GM12878 (cell line): ENCODE measurements at regions not wholly inside any gene's neighbourhood (a gene's known extent, or its start where the extent isn't known, plus 50 kb on each side); places are given as distances from the start of the nearest gene placed in this dataset.

Source experiments
- ATAC-seq: fragments of 200-7000 bp; cut with Tn5 transposase; 3 replicates; pipeline ENCODE4 v1.9.1; 2020; ENCODE audit warnings: mild to moderate bottlenecking, moderate library complexity
- BruUV-seq: library from RNA; stranded (reverse); fragments of 400-500 nt; replicated peaks from 2 replicates; lab custom pipeline; 2021; lab: Mats Ljungman, UMichigan
- CTCF ChIA-PET: fragments of 300-600 bp; sonication (Branson Sonifier 250); formaldehyde crosslinking; extraction: SDS; loops from one replicate; lab custom pipeline; 2021; ENCODE audit warnings: inconsistent platforms; lab: Yijun Ruan, JAX
- POLR2A ChIA-PET: fragments of 350-600 bp; formaldehyde crosslinking; extraction: SDS; loops from one replicate; lab custom pipeline; 2021; ENCODE audit warnings: inconsistent platforms; lab: Charles Lee
- RAD21 ChIA-PET: fragments of 300-600 bp; sonication (Branson Sonifier 250); formaldehyde crosslinking; loops from one replicate; lab custom pipeline; 2023; ENCODE audit warnings: antibody characterized with exemption; ENCODE audit not compliant: unreplicated experiment; lab: Charles Lee
- SMC1A ChIA-PET: fragments of 300-600 bp; sonication (Branson Sonifier 250); formaldehyde crosslinking; loops from one replicate; lab custom pipeline; 2023; ENCODE audit not compliant: unreplicated experiment, uncharacterized antibody; lab: Charles Lee
- DNase-seq: peaks from one replicate; pipeline ENCODE4 v3.0.0-alpha.2; 2011; ENCODE audit warnings: low read depth, low spot score
- FAIRE-seq: peaks from 3 replicates; lab custom pipeline; 2011; peaks lifted over from hg19 to GRCh38; lab: Jason Lieb, UNC
- H2AFZ ChIP-seq: 2 replicates; pipeline ENCODE4 v1.6.0; 2011; ENCODE audit warnings: low read depth, low read length, control low read depth; ENCODE audit not compliant: control insufficient read depth
- H3K27ac ChIP-seq: 2 replicates; pipeline ENCODE4 v1.5.1; 2011; ENCODE audit warnings: control low read depth; ENCODE audit not compliant: control insufficient read depth, insufficient read depth
- H3K27me3 ChIP-seq, 2 experiments: replicated peaks in 1 of 2; 2 replicates each; pipeline versions ENCODE4 v1.6.0 to v1.6.1; 2011; ENCODE audit warnings: low read length in 1 of 2; ENCODE audit not compliant: control insufficient read depth in 2 of 2, insufficient read depth in 2 of 2
- H3K36me3 ChIP-seq, 2 experiments: 2 replicates each; pipeline ENCODE4 v1.5.1; 2011; ENCODE audit warnings: low read length in 1 of 2; ENCODE audit not compliant: control insufficient read depth in 2 of 2, insufficient read depth in 2 of 2
- H3K4me1 ChIP-seq: 2 replicates; pipeline ENCODE4 v1.6.1; 2011; ENCODE audit warnings: mild to moderate bottlenecking, low read length, moderate library complexity, mixed read lengths; ENCODE audit not compliant: control insufficient read depth, insufficient read depth
- H3K4me2 ChIP-seq: 2 replicates; pipeline ENCODE4 v1.6.0; 2011; ENCODE audit warnings: control low read depth; ENCODE audit not compliant: control insufficient read depth, insufficient read depth
- H3K4me3 ChIP-seq: fragments of 200-600 bp; sonication (generic); 2 replicates; pipeline ENCODE4 v1.5.1; 2016
- H3K79me2 ChIP-seq: 2 replicates; pipeline ENCODE4 v1.6.0; 2011; ENCODE audit warnings: low read length; ENCODE audit not compliant: control insufficient read depth, insufficient read depth
- H3K9ac ChIP-seq: 2 replicates; pipeline ENCODE4 v1.8.0; 2011; ENCODE audit warnings: low read length, control low read depth, mixed read lengths; ENCODE audit not compliant: control insufficient read depth, insufficient read depth
- H3K9me3 ChIP-seq: replicated peaks from 3 replicates; pipeline ENCODE4 v1.5.1; 2011; ENCODE audit warnings: mild to moderate bottlenecking, low read length; ENCODE audit not compliant: control insufficient read depth, insufficient read depth
- H4K20me1 ChIP-seq: 2 replicates; pipeline ENCODE4 v1.6.0; 2011; ENCODE audit not compliant: control insufficient read depth, insufficient read depth
- ATF3 ChIP-seq: IDR thresholded peaks from 2 replicates; pipeline ENCODE4 v1.6.1; 2011; ENCODE audit warnings: low read depth, mild to moderate bottlenecking, low read length, moderate library complexity, borderline replicate concordance; ENCODE audit errors: extremely low read depth
- ELK1 ChIP-seq: IDR thresholded peaks from 2 replicates; pipeline ENCODE4 v1.6.1; 2012; ENCODE audit warnings: low read depth, low read length, improper control_type of control experiment
- MLLT1 ChIP-seq: fragments of 450-650 bp; IDR thresholded peaks from 2 replicates; pipeline ENCODE4 v1.6.1; 2016; ENCODE audit warnings: mild to moderate bottlenecking
- SIX5 ChIP-seq: IDR thresholded peaks from 2 replicates; pipeline ENCODE4 v1.6.1; 2011; ENCODE audit warnings: mild to moderate bottlenecking, low read depth, low read length, moderate library complexity; ENCODE audit not compliant: severe bottlenecking
- STAT3 ChIP-seq: IDR thresholded peaks from 2 replicates; pipeline ENCODE4 v1.6.1; 2011; ENCODE audit warnings: low read depth, low read length, improper control_type of control experiment
- SUZ12 ChIP-seq: fragments of 200-600 bp; sonication (generic); IDR thresholded peaks from one replicate; pipeline ENCODE4 v1.6.1; 2018; ENCODE audit warnings: antibody characterized with exemption, mild to moderate bottlenecking; ENCODE audit not compliant: unreplicated experiment
- USF1 ChIP-seq: IDR thresholded peaks from 2 replicates; pipeline ENCODE4 v1.6.1; 2011; ENCODE audit warnings: borderline replicate concordance, low read depth, mild to moderate bottlenecking, moderate library complexity, mixed read lengths, low read length; ENCODE audit not compliant: insufficient read depth; ENCODE audit errors: extremely low read length
- WRNIP1 ChIP-seq: IDR thresholded peaks from 2 replicates; pipeline ENCODE4 v1.6.1; 2011; ENCODE audit warnings: low read depth, low read length, improper control_type of control experiment, borderline replicate concordance
- WGBS: methylation state at CpG from one replicate; pipeline ENCODE4 v1.1.6; 2016; ENCODE audit warnings: low lambda C conversion rate; ENCODE audit not compliant: insufficient replicate concordance, insufficient coverage; ENCODE audit errors: missing lambda C conversion rate; 5-methylcytosine and 5-hydroxymethylcytosine counted together
- in situ Hi-C: fragments of 300-500 bp; cut with MboI; formaldehyde crosslinking; loops from 9 replicates; pipeline ENCODE4 v1.14.3; 2018; ENCODE audit warnings: mixed read lengths
- intact Hi-C: fragments of 100-400 bp; cut with micrococcal nuclease; formaldehyde crosslinking; loops from one replicate; pipeline ENCODE4 v1.14.2; 2022; ENCODE audit not compliant: unreplicated experiment
- TF ChIP-seq, protein P1 (sequence below): fragments of 450-650 bp; IDR thresholded peaks from 2 replicates; pipeline ENCODE4 v1.6.1; 2014; ENCODE audit warnings: mild to moderate bottlenecking
- TF ChIP-seq, protein P2 (sequence below): fragments of 150-350 bp; IDR thresholded peaks from 2 replicates; pipeline ENCODE4 v1.6.1; 2014; ENCODE audit warnings: mild to moderate bottlenecking, low read depth, low read length

- H3K27me3 ChIP-seq = no peaks in the 10 kb centered on the region
- intact Hi-C loops (no loop called here), in situ Hi-C loops (no loop called here)
- ChIA-PET RAD21 (interaction anchor here (1.2 kb wide), 1 partner anchor 15 kb away, joined by 3 read pairs; no protein-coding TSS in a partner anchor), CTCF (no interaction called here), SMC1A (interaction anchor here (0.7 to 3.5 kb wide), 3 partner anchors 10 to 15 kb away, joined by 3 to 11 read pairs (median 6); no protein-coding TSS in a partner anchor), POLR2A (no interaction called here)
- no peak overlapping the region for H3K4me2 ChIP-seq
- no peak overlapping the region for H2AFZ ChIP-seq
- no peak overlapping the region for H3K4me3 ChIP-seq
- WGBS = 0% methylated on average over 1 of the region's 1 CpG
- no peaks in the 10 kb centered on the region for H4K20me1 ChIP-seq
- DNase-seq (no peak), ATAC-seq (no peak), FAIRE-seq (no peak)
- no peak for TF ChIP-seq WRNIP1
- TF ChIP-seq STAT3 = no peak
- no peak for TF ChIP-seq SIX5
- TF ChIP-seq MLLT1 = no peak
- TF ChIP-seq SUZ12 = no peak
- no peak for TF ChIP-seq ATF3
- TF ChIP-seq, protein P1, sequence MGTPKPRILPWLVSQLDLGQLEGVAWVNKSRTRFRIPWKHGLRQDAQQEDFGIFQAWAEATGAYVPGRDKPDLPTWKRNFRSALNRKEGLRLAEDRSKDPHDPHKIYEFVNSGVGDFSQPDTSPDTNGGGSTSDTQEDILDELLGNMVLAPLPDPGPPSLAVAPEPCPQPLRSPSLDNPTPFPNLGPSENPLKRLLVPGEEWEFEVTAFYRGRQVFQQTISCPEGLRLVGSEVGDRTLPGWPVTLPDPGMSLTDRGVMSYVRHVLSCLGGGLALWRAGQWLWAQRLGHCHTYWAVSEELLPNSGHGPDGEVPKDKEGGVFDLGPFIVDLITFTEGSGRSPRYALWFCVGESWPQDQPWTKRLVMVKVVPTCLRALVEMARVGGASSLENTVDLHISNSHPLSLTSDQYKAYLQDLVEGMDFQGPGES = no peak
- TF ChIP-seq, protein P2, sequence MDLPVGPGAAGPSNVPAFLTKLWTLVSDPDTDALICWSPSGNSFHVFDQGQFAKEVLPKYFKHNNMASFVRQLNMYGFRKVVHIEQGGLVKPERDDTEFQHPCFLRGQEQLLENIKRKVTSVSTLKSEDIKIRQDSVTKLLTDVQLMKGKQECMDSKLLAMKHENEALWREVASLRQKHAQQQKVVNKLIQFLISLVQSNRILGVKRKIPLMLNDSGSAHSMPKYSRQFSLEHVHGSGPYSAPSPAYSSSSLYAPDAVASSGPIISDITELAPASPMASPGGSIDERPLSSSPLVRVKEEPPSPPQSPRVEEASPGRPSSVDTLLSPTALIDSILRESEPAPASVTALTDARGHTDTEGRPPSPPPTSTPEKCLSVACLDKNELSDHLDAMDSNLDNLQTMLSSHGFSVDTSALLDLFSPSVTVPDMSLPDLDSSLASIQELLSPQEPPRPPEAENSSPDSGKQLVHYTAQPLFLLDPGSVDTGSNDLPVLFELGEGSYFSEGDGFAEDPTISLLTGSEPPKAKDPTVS = no peak
- TF ChIP-seq ELK1 = no peak
- no peak for TF ChIP-seq USF1
- no peak overlapping the region for H3K27ac ChIP-seq
- BruUV-seq = no TSS peak
- no peak overlapping the region for H3K9ac ChIP-seq
- no peaks in the 10 kb centered on the region for H3K4me1 ChIP-seq
- no peaks in the 10 kb centered on the region for H3K9me3 ChIP-seq
- no peaks in the 10 kb centered on the region for H3K36me3 ChIP-seq
- no peaks in the 10 kb centered on the region for H3K79me2 ChIP-seq
These were observed 540.9 kb downstream of the GBA3 start for GRCh38 chr4:23233596-23233995.
